Smooth muscle cell (in vitro differentiated cells): ENCODE measurements at regions not wholly inside any gene's neighbourhood (a gene's known extent, or its start where the extent isn't known, plus 50 kb on each side); places are given as distances from the start of the nearest gene placed in this dataset.

ENCODE experiments used
- DNase-seq: peaks from one replicate; lab custom pipeline; 2025; ENCODE audit not compliant: unreplicated experiment; lab: John Stamatoyannopoulos, UW
- H2AFZ ChIP-seq: fragments of 200-600 bp; sonication (generic); 2 replicates; pipeline ENCODE4 v1.6.0; 2016; ENCODE audit warnings: antibody characterized with exemption, low read depth, mild to moderate bottlenecking
- H3F3A ChIP-seq: fragments of 200-600 bp; sonication (generic); 2 replicates; pipeline ENCODE4 v1.6.0; 2017; ENCODE audit warnings: antibody characterized with exemption, low read depth
- H3K27ac ChIP-seq: fragments of 200-600 bp; sonication (generic); 2 replicates; pipeline ENCODE4 v1.5.1; 2016; ENCODE audit warnings: low read depth, mild to moderate bottlenecking
- H3K27me3 ChIP-seq: fragments of 200-600 bp; sonication (generic); 2 replicates; pipeline ENCODE4 v1.6.1; 2016; ENCODE audit warnings: low read depth, mild to moderate bottlenecking
- H3K36me3 ChIP-seq: fragments of 200-600 bp; sonication (generic); 2 replicates; pipeline ENCODE4 v1.5.1; 2016; ENCODE audit warnings: low read depth
- H3K4me1 ChIP-seq: fragments of 200-600 bp; sonication (generic); 2 replicates; pipeline ENCODE4 v1.5.1; 2016; ENCODE audit warnings: low read depth
- H3K4me2 ChIP-seq: fragments of 200-600 bp; sonication (generic); 2 replicates; pipeline ENCODE4 v1.6.0; 2016; ENCODE audit warnings: mild to moderate bottlenecking
- H3K4me3 ChIP-seq: fragments of 200-600 bp; sonication (generic); 2 replicates; pipeline ENCODE4 v1.5.1; 2016; ENCODE audit warnings: mild to moderate bottlenecking
- H3K79me2 ChIP-seq: fragments of 200-600 bp; sonication (generic); 2 replicates; pipeline ENCODE4 v1.6.0; 2016; ENCODE audit warnings: low read depth, mild to moderate bottlenecking
- H3K9ac ChIP-seq: fragments of 200-600 bp; sonication (generic); 2 replicates; pipeline ENCODE4 v1.6.0; 2016; ENCODE audit warnings: low read depth
- H3K9me3 ChIP-seq: fragments of 200-600 bp; sonication (generic); replicated peaks from 2 replicates; pipeline ENCODE4 v1.5.1; 2016; ENCODE audit warnings: low read depth
- H4K20me1 ChIP-seq: fragments of 200-600 bp; sonication (generic); 2 replicates; pipeline ENCODE4 v1.6.0; 2016; ENCODE audit warnings: low read depth
- CTCF ChIP-seq: fragments of 200-600 bp; sonication (generic); IDR thresholded peaks from 2 replicates; pipeline ENCODE4 v1.5.1; 2017; ENCODE audit warnings: borderline replicate concordance, mild to moderate bottlenecking, antibody characterized with exemption; ENCODE audit not compliant: insufficient read depth, poor library complexity, severe bottlenecking
- WGBS: methylation state at CpG from one replicate; pipeline ENCODE4 v1.1.7; 2016; ENCODE audit warnings: low lambda C conversion rate; 5-methylcytosine and 5-hydroxymethylcytosine counted together

DNA sequence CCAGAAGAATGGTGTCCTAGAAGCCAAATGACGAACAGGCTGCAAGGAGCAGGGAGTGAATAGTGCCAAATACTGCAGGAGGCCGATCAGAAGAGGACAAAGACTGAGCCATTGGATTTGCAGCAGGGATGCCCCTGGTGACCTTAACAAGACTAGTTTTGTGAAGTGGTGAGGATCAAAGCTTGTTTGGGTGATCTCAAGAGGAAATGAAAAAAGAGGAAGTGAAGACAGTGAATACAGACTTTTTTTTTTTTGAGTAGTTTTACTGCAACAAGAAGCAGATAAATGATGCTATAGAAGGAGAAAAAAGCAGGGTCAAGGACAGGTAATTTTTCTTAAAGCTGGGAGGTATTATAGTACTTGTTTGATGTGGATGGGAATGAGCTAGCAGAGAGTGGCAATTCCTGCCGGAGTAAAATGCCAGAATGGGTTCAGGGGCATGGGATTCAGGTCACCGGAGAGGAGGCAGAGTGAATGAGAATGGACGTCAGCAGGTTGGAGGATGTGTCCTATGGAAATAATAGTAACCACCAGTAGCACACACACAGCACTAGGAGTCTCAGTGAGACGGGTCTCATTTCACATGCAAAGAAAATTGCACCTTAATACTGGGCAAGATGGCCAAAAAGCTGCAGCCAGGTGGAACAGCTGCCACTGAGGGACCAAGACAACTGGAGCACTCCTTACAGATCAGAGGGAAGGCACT is 345.8 kb upstream of the CCDC196 start:
- 93% methylated on average over 6 of the region's 6 CpGs for WGBS
- Histone ChIP-seq H3K27ac (no peak overlapping the region), H3K27me3 (no peaks in the 10 kb centered on the region), H4K20me1 (no peaks in the 10 kb centered on the region), H3K36me3 (no peaks in the 10 kb centered on the region), H3K4me1 (peaks cover 3% of the 10 kb centered on the region), H3K4me3 (no peak overlapping the region), H3K9me3 (no peaks in the 10 kb centered on the region), H2AFZ (no peak overlapping the region), H3F3A (no peaks in the 10 kb centered on the region), H3K4me2 (no peak overlapping the region), H3K79me2 (no peaks in the 10 kb centered on the region), H3K9ac (no peak overlapping the region)
- DNase-seq = no peak
- TF ChIP-seq CTCF = no peak

DNA sequence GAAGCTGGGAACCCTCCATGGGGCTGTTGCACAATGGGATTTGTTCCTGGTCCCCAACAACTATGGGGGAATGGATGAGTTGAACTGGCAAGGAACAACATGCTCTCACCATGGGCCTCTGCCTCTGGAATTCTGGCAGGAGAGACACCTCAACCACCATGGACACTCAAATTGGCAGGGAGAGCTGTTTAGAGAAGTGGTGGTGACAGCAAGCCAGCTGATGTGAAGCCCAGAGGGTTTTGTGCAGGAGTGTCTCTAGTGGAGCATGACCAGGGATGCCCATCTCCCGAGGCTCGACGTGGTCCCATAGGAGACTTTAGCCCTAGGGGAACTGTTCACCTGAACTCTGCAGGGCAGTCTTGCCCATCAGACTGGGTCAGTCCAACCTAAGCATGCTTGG is 345.2 kb upstream of the CCDC196 start:
- Histone ChIP-seq H3K79me2 (no peaks in the 10 kb centered on the region), H3K9me3 (no peaks in the 10 kb centered on the region), H3K4me1 (peaks cover 3% of the 10 kb centered on the region), H3K4me2 (no peak overlapping the region), H3K4me3 (no peak overlapping the region), H3F3A (no peaks in the 10 kb centered on the region), H3K9ac (no peak overlapping the region), H4K20me1 (no peaks in the 10 kb centered on the region), H3K27me3 (no peaks in the 10 kb centered on the region), H3K27ac (no peak overlapping the region), H2AFZ (no peak overlapping the region), H3K36me3 (no peaks in the 10 kb centered on the region)
- TF ChIP-seq CTCF = no peak
- whole genome bisulfite sequencing = 100% methylated on average over 3 of the region's 3 CpGs
- no peak for DNase-seq

DNA sequence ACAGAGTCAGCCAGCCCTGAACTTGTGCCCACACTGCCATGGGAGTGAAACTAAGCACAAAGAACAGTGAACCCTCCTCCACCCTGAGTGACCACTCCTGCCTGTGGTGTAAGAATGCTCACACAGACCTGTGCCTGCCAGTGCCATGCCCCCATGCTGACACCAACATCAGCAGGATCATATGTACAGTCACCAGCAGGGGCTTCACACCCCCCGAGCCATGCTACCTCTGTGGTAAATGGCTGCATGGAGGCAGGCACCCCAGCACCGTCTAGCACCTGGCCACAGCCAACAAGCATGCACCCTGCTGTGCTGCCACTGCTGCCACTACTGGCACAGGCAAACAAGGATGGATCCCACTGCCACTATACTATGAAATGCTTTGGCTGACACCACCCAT is 344.4 kb upstream of the CCDC196 start:
- 82% methylated on average over 2 of the region's 2 CpGs for WGBS
- Histone ChIP-seq H4K20me1 (no peaks in the 10 kb centered on the region), H3K4me3 (no peak overlapping the region)

More for the DNA sequence above, 344.4 kb upstream of the CCDC196 start:
- H3K79me2 ChIP-seq = no peaks in the 10 kb centered on the region
- no peak for DNase-seq
- H3K27me3 ChIP-seq = no peaks in the 10 kb centered on the region
- no peak overlapping the region for H3K27ac ChIP-seq
- TF ChIP-seq CTCF = no peak
- no peaks in the 10 kb centered on the region for H3F3A ChIP-seq
- peaks cover 3% of the 10 kb centered on the region for H3K4me1 ChIP-seq
- H3K9ac ChIP-seq = no peak overlapping the region
- no peak overlapping the region for H3K4me2 ChIP-seq
- no peaks in the 10 kb centered on the region for H3K36me3 ChIP-seq
- no peak overlapping the region for H2AFZ ChIP-seq
- H3K9me3 ChIP-seq = no peaks in the 10 kb centered on the region
